ENCODE measurements at regions not wholly inside any gene's neighbourhood (a gene's known extent, or its start where the extent isn't known, plus 50 kb on each side); places are given as distances from the start of the nearest gene placed in this dataset.

GRCh38 chr21:18493422-18493821 lies 89.8 kb upstream of the TMPRSS15 start:
- TF ChIP-seq ZNF274 (IDR thresholded peaks at IDR 0.05; ENCODE audit: low read depth, low read length) (no peak), SUZ12 (IDR thresholded peaks at IDR 0.05; ENCODE audit: extremely low read depth, insufficient read depth, insufficient read length) (no peak), YY1 (IDR thresholded peaks at IDR 0.05; ENCODE audit: insufficient read depth, insufficient read length) (no peak)

Data from NT2/D1 (cell line).